IMR-90 (cell line): ENCODE measurements at regions not wholly inside any gene's neighbourhood (a gene's known extent, or its start where the extent isn't known, plus 50 kb on each side); places are given as distances from the start of the nearest gene placed in this dataset.

Source experiments
- ATAC-seq: fragments of 200-7000 bp; cut with Tn5 transposase; 2 replicates; pipeline ENCODE4 v1.9.1; 2020; ENCODE audit warnings: low read depth, mild to moderate bottlenecking, moderate library complexity
- BruUV-seq: library from RNA; stranded (reverse); fragments of 400-500 nt; replicated peaks from 2 replicates; lab custom pipeline; 2021; lab: Mats Ljungman, UMichigan
- CTCF ChIA-PET: fragments of 300-600 bp; formaldehyde crosslinking; extraction: SDS; loops from one replicate; lab custom pipeline; 2021; ENCODE audit warnings: antibody characterized with exemption; lab: Yijun Ruan, JAX
- POLR2A ChIA-PET: fragments of 300-600 bp; sonication (Branson Sonifier 250); formaldehyde crosslinking; loops from one replicate; lab custom pipeline; 2022; ENCODE audit warnings: antibody characterized with exemption; ENCODE audit not compliant: unreplicated experiment; lab: Charles Lee
- DNase-seq: peaks from one replicate; pipeline ENCODE4 v3.0.0; 2013
- H2AFZ ChIP-seq: replicated peaks from 2 replicates; pipeline ENCODE3; 2013; ENCODE audit warnings: low read length, mild to moderate bottlenecking; ENCODE audit not compliant: poor library complexity
- H2AK5ac ChIP-seq: 2 replicates; pipeline ENCODE4 v1.6.1; 2013; ENCODE audit warnings: low read depth, low read length, inconsistent platforms
- H2AK9ac ChIP-seq: replicated peaks from 2 replicates; pipeline ENCODE3; 2013; ENCODE audit warnings: mild to moderate bottlenecking, low read depth, low read length, moderate library complexity; ENCODE audit not compliant: poor library complexity
- H2BK120ac ChIP-seq: 2 replicates; pipeline ENCODE4 v1.6.1; 2013; ENCODE audit warnings: low read depth, low read length, inconsistent platforms
- H2BK15ac ChIP-seq: 3 replicates; pipeline ENCODE4 v1.6.1; 2013; ENCODE audit warnings: low read depth, low read length, inconsistent platforms
- H2BK20ac ChIP-seq: 2 replicates; pipeline ENCODE4 v1.6.1; 2013; ENCODE audit warnings: low read depth, mild to moderate bottlenecking, inconsistent platforms, low read length, moderate library complexity
- H2BK5ac ChIP-seq: 2 replicates; pipeline ENCODE4 v1.6.1; 2013; ENCODE audit warnings: mild to moderate bottlenecking, low read depth, low read length, inconsistent platforms; ENCODE audit not compliant: poor library complexity, severe bottlenecking
- H3K14ac ChIP-seq: replicated peaks from 2 replicates; pipeline ENCODE4 v1.6.1; 2013; ENCODE audit warnings: low read depth, low read length, inconsistent platforms
- H3K18ac ChIP-seq: 2 replicates; pipeline ENCODE4 v1.6.1; 2013; ENCODE audit warnings: low read depth, low read length, control low read depth
- H3K23ac ChIP-seq: 2 replicates; pipeline ENCODE4 v1.6.1; 2013; ENCODE audit warnings: low read depth, low read length, inconsistent platforms
- H3K27ac ChIP-seq: 2 replicates; pipeline ENCODE4 v1.5.1; 2013; ENCODE audit warnings: mild to moderate bottlenecking, control low read depth, low read length; ENCODE audit not compliant: insufficient read depth
- H3K27me3 ChIP-seq: 2 replicates; pipeline ENCODE4 v1.6.1; 2013; ENCODE audit warnings: low read length; ENCODE audit not compliant: control insufficient read depth, insufficient read depth
- H3K36me3 ChIP-seq: 2 replicates; pipeline ENCODE4 v1.6.1; 2013; ENCODE audit warnings: low read length, mixed read lengths; ENCODE audit not compliant: control insufficient read depth, insufficient read depth
- H3K4ac ChIP-seq: 2 replicates; pipeline ENCODE4 v1.6.1; 2013; ENCODE audit warnings: low read depth, low read length, inconsistent platforms
- H3K4me1 ChIP-seq: 2 replicates; pipeline ENCODE4 v1.6.1; 2013; ENCODE audit warnings: low read length, mixed read lengths; ENCODE audit not compliant: control insufficient read depth, insufficient read depth
- H3K4me2 ChIP-seq: 2 replicates; pipeline ENCODE4 v1.6.1; 2013; ENCODE audit warnings: low read depth, mild to moderate bottlenecking, control low read depth, low read length, moderate library complexity
- H3K4me3 ChIP-seq: 2 replicates; pipeline ENCODE4 v1.5.1; 2013; ENCODE audit warnings: low read depth, mild to moderate bottlenecking, control low read depth, low read length, moderate library complexity; ENCODE audit not compliant: insufficient read depth
- H3K56ac ChIP-seq: 2 replicates; pipeline ENCODE4 v1.6.1; 2013; ENCODE audit warnings: low read length, inconsistent platforms; ENCODE audit not compliant: insufficient read depth; ENCODE audit errors: extremely low read depth
- H3K79me1 ChIP-seq, 2 experiments: 2 replicates each; pipeline ENCODE4 v1.6.1; 2013; ENCODE audit warnings: low read length in 2 of 2, inconsistent platforms in 1 of 2, low read depth in 1 of 2
- H3K9ac ChIP-seq: 2 replicates; pipeline ENCODE4 v1.6.1; 2013; ENCODE audit warnings: low read depth, low read length, control low read depth
- H3K9me1 ChIP-seq: 2 replicates; pipeline ENCODE4 v1.6.1; 2013; ENCODE audit warnings: low read length, inconsistent platforms; ENCODE audit not compliant: insufficient read depth
- H3K9me3 ChIP-seq: 2 replicates; pipeline ENCODE4 v1.6.1; 2013; ENCODE audit warnings: low read length; ENCODE audit not compliant: control insufficient read depth, insufficient read depth
- H4K20me1 ChIP-seq: 2 replicates; pipeline ENCODE4 v1.6.1; 2013; ENCODE audit warnings: low read length, inconsistent platforms; ENCODE audit not compliant: insufficient read depth
- H4K5ac ChIP-seq: 2 replicates; pipeline ENCODE4 v1.6.1; 2013; ENCODE audit warnings: mild to moderate bottlenecking, low read depth, low read length, control low read depth
- H4K8ac ChIP-seq, 2 experiments: 2 replicates each; pipeline ENCODE4 v1.6.1; 2013; ENCODE audit warnings: low read depth in 2 of 2, low read length in 2 of 2, control low read depth in 1 of 2, inconsistent platforms in 1 of 2
- H4K91ac ChIP-seq: 2 replicates; pipeline ENCODE4 v1.6.1; 2013; ENCODE audit warnings: low read depth, low read length, inconsistent platforms; ENCODE audit not compliant: insufficient read depth
- BHLHE40 ChIP-seq: fragments of 150-350 bp; IDR thresholded peaks from 2 replicates; pipeline ENCODE4 v1.6.1; 2016; ENCODE audit warnings: mild to moderate bottlenecking, low read depth, low read length
- CEBPB ChIP-seq: IDR thresholded peaks from 2 replicates; pipeline ENCODE4 v1.6.1; 2012; ENCODE audit warnings: low read depth, low read length, improper control_type of control experiment
- CHD1 ChIP-seq: IDR thresholded peaks from 2 replicates; pipeline ENCODE4 v1.6.1; 2012; ENCODE audit warnings: low read depth, low read length, improper control_type of control experiment
- ELK1 ChIP-seq: fragments of 150-350 bp; IDR thresholded peaks from 2 replicates; pipeline ENCODE4 v1.6.1; 2016; ENCODE audit warnings: low read depth, mild to moderate bottlenecking, low read length, moderate library complexity, borderline replicate concordance
- FOS ChIP-seq: fragments of 150-350 bp; IDR thresholded peaks from 2 replicates; pipeline ENCODE4 v1.6.1; 2016; ENCODE audit warnings: low read depth, low read length
- MAZ ChIP-seq: IDR thresholded peaks from 2 replicates; pipeline ENCODE4 v1.6.1; 2012; ENCODE audit warnings: low read depth, mild to moderate bottlenecking, low read length, improper control_type of control experiment, moderate library complexity, borderline replicate concordance
- NFE2L2 ChIP-seq: fragments of 150-350 bp; IDR thresholded peaks from 2 replicates; pipeline ENCODE4 v1.6.1; 2016; ENCODE audit warnings: low read depth, mild to moderate bottlenecking, low read length
- POLR2A ChIP-seq: IDR thresholded peaks from 2 replicates; pipeline ENCODE4 v1.6.1; 2012; ENCODE audit warnings: mild to moderate bottlenecking, low read depth, low read length
- RAD21 ChIP-seq: IDR thresholded peaks from 2 replicates; pipeline ENCODE4 v1.6.1; 2012; ENCODE audit warnings: low read length, improper control_type of control experiment
- RCOR1 ChIP-seq: IDR thresholded peaks from 2 replicates; pipeline ENCODE4 v1.6.1; 2012; ENCODE audit warnings: mild to moderate bottlenecking, low read length, improper control_type of control experiment; ENCODE audit not compliant: insufficient replicate concordance
- RFX5 ChIP-seq: IDR thresholded peaks from 2 replicates; pipeline ENCODE4 v1.8.0; 2012; ENCODE audit warnings: low read depth, mild to moderate bottlenecking, low read length, moderate library complexity
- SMC3 ChIP-seq: fragments of 150-350 bp; IDR thresholded peaks from 2 replicates; pipeline ENCODE4 v1.6.1; 2016; ENCODE audit warnings: low read depth, mild to moderate bottlenecking, antibody characterized with exemption, low read length, moderate library complexity
- USF2 ChIP-seq: fragments of 150-350 bp; IDR thresholded peaks from 2 replicates; pipeline ENCODE4 v1.6.1; 2017; ENCODE audit warnings: mild to moderate bottlenecking, antibody characterized with exemption, low read length, low read depth
- WGBS, 2 experiments: methylation state at CpG; one replicate each; pipeline versions ENCODE4 v1.1.5 to v1.1.7; 2013; ENCODE audit warnings: missing lambda C conversion rate in 2 of 2; ENCODE audit not compliant: insufficient read length in 1 of 2; ENCODE audit errors: extremely low coverage in 2 of 2; 5-methylcytosine and 5-hydroxymethylcytosine counted together
- dilution Hi-C: fragments of 300-500 bp; cut with HindIII; formaldehyde crosslinking; loops from one replicate; pipeline ENCODE4 v1.14.3; 2018; ENCODE audit warnings: low sequenced_read_pairs; ENCODE audit not compliant: unreplicated experiment
- in situ Hi-C: fragments of 300-500 bp; cut with MboI; formaldehyde crosslinking; loops from 3 replicates; pipeline ENCODE4 v1.14.3; 2019; ENCODE audit warnings: low sequenced_read_pairs, inconsistent platforms, mixed read lengths
- intact Hi-C: fragments of 100-400 bp; cut with micrococcal nuclease; formaldehyde crosslinking; loops from 2 replicates; pipeline ENCODE4 v1.10.0; 2022
- TF ChIP-seq, protein P1 (sequence below): conservative IDR thresholded peaks from 2 replicates; pipeline ENCODE4 v1.5.1; 2012; ENCODE audit warnings: mild to moderate bottlenecking, low read depth, low read length, improper control_type of control experiment

DNA sequence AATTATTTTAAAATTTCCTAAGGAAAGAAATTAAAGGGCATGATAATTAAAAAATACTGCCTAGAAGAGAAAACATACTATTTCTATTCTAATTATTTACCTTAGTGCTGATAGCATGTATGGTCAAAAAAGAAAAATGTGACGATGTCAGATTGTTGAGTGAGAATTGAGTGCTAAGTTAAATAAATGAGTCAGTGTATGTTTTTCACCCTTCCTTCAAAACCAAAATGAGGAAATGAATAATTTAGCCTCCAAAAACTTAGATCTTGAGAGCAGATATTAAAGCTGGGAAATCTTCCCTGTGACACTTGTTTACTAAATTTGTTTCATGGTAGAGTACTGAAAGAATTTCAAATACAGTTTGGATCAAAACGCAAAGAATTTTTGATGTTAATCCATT, 58.6 kb upstream of the NYAP2 start:
- in situ Hi-C loops, result no loop called here

More for the DNA sequence above, 58.6 kb upstream of the NYAP2 start:
- no peak overlapping the region for H4K5ac ChIP-seq
- no peak overlapping the region for H4K91ac ChIP-seq
- no peaks in the 10 kb centered on the region for H4K20me1 ChIP-seq
- no peak for TF ChIP-seq CEBPB
- TF ChIP-seq USF2, result no peak
- TF ChIP-seq RAD21, result no peak
- TF ChIP-seq, protein P1, sequence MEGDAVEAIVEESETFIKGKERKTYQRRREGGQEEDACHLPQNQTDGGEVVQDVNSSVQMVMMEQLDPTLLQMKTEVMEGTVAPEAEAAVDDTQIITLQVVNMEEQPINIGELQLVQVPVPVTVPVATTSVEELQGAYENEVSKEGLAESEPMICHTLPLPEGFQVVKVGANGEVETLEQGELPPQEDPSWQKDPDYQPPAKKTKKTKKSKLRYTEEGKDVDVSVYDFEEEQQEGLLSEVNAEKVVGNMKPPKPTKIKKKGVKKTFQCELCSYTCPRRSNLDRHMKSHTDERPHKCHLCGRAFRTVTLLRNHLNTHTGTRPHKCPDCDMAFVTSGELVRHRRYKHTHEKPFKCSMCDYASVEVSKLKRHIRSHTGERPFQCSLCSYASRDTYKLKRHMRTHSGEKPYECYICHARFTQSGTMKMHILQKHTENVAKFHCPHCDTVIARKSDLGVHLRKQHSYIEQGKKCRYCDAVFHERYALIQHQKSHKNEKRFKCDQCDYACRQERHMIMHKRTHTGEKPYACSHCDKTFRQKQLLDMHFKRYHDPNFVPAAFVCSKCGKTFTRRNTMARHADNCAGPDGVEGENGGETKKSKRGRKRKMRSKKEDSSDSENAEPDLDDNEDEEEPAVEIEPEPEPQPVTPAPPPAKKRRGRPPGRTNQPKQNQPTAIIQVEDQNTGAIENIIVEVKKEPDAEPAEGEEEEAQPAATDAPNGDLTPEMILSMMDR, result no peak
- no peak for TF ChIP-seq SMC3
- no peak for TF ChIP-seq MAZ
- TF ChIP-seq RCOR1, result no peak
- no peak for TF ChIP-seq BHLHE40
- no peak for TF ChIP-seq RFX5
- TF ChIP-seq POLR2A, result no peak
- TF ChIP-seq ELK1, result no peak
- no peak for TF ChIP-seq NFE2L2
- TF ChIP-seq CHD1, result no peak
- no peak for TF ChIP-seq FOS
- H3K79me1 ChIP-seq, result no peaks in the 10 kb centered on the region
- H3K9ac ChIP-seq, result no peak overlapping the region
- BruUV-seq, result no TSS peak
- no peak overlapping the region for H2BK120ac ChIP-seq
- no peak overlapping the region for H3K18ac ChIP-seq
- no peak overlapping the region for H2AK5ac ChIP-seq
- ChIA-PET POLR2A (no interaction called here), CTCF (no interaction called here)
- H3K23ac ChIP-seq, result no peak overlapping the region
- H3K9me3 ChIP-seq, result no peaks in the 10 kb centered on the region
- intact Hi-C loops (no loop called here), dilution Hi-C loops (no loop called here)
- H3K4me3 ChIP-seq, result no peak overlapping the region
- H2BK15ac ChIP-seq, result no peak overlapping the region
- H2AK9ac ChIP-seq, result no peak overlapping the region
- peaks cover 3% of the 10 kb centered on the region for H3K4me1 ChIP-seq
- no peaks in the 10 kb centered on the region for H3K36me3 ChIP-seq
- no peak overlapping the region for H2BK20ac ChIP-seq
- no peak overlapping the region for H3K4me2 ChIP-seq
- H3K56ac ChIP-seq, result no peak overlapping the region
- ATAC-seq, result no peak
- no peaks in the 10 kb centered on the region for H3K27me3 ChIP-seq
- no peak overlapping the region for H4K8ac ChIP-seq
- no peak overlapping the region for H2AFZ ChIP-seq
- no peak overlapping the region for H3K4ac ChIP-seq
- DNase-seq, result no peak
- H2BK5ac ChIP-seq, result no peak overlapping the region
- H3K27ac ChIP-seq, result no peak overlapping the region
- no CpG with 5 or more reads among the region's 2 CpGs for WGBS, 2 experiments
- no peak overlapping the region for H3K14ac ChIP-seq
- no peaks in the 10 kb centered on the region for H3K9me1 ChIP-seq
